Gastroesophageal sphincter (tissue), 3 donors: ENCODE measurements at regions not wholly inside any gene's neighbourhood (a gene's known extent, or its start where the extent isn't known, plus 50 kb on each side); places are given as distances from the start of the nearest gene placed in this dataset.

Source experiments
- POLR2A ChIP-seq, 2 donors: fragments of 450-650 bp; IDR thresholded peaks; one replicate each; pipeline ENCODE4 v1.6.1; 2017; ENCODE audit warnings: antibody characterized with exemption in 2 of 2, mild to moderate bottlenecking in 2 of 2, moderate library complexity in 1 of 2
- POLR2AphosphoS5 ChIP-seq: sonication (generic); formaldehyde crosslinking; IDR thresholded peaks from one replicate; pipeline ENCODE4 v1.6.1; 2017; ENCODE audit warnings: antibody characterized with exemption
- TF ChIP-seq, protein P1 (sequence below), 4 experiments: fragments of 200-600 bp in 2 of 4; fragments of 450-650 bp in 2 of 4; sonication (generic) in 1 of 4; IDR thresholded peaks; one replicate each; pipeline ENCODE4 v1.5.1; 2017 to 2019; ENCODE audit warnings: antibody characterized with exemption in 4 of 4, mild to moderate bottlenecking in 2 of 4, moderate library complexity in 2 of 4

DNA sequence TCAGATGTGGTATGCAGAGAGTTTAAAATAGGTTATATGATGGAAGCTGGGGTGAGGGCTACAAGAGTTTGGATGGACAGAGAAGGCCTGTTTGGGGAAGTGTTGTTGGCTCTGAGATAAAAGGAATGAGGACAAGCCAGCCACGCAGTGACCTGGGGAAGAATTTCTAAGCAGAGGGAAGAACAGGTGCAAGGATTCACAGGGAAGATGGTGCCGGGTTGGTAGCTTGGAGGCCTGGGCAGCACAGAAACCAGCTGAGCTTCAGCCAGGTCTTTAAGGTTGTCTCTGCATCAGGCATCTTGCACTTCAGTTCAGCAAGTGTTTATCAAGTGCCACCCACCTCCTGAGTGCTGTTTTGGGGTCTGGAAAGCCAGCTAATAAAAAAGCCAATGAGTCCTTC, 1163.7 kb downstream of the AACS start:
- no peak for TF ChIP-seq POLR2AphosphoS5
- no peak for TF ChIP-seq POLR2A (IDR thresholded peaks at IDR 0.05)
- TF ChIP-seq, protein P1, sequence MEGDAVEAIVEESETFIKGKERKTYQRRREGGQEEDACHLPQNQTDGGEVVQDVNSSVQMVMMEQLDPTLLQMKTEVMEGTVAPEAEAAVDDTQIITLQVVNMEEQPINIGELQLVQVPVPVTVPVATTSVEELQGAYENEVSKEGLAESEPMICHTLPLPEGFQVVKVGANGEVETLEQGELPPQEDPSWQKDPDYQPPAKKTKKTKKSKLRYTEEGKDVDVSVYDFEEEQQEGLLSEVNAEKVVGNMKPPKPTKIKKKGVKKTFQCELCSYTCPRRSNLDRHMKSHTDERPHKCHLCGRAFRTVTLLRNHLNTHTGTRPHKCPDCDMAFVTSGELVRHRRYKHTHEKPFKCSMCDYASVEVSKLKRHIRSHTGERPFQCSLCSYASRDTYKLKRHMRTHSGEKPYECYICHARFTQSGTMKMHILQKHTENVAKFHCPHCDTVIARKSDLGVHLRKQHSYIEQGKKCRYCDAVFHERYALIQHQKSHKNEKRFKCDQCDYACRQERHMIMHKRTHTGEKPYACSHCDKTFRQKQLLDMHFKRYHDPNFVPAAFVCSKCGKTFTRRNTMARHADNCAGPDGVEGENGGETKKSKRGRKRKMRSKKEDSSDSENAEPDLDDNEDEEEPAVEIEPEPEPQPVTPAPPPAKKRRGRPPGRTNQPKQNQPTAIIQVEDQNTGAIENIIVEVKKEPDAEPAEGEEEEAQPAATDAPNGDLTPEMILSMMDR (IDR thresholded peaks at IDR 0.05): no peak
